ENCODE measurements at regions not wholly inside any gene's neighbourhood (a gene's known extent, or its start where the extent isn't known, plus 50 kb on each side); places are given as distances from the start of the nearest gene placed in this dataset.

- POLR2A ChIA-PET (ENCODE audit: unreplicated experiment): no interaction called here
- DNase-seq (no peak), ATAC-seq (ENCODE audit: low read depth) (no peak)
- CTCF ChIA-PET: interaction anchor here (0.7 kb wide), 1 partner anchor 92 kb away, joined by 3 read pairs; no protein-coding TSS in a partner anchor
- intact Hi-C loops (cut with micrococcal nuclease): no loop called here
- no peak overlapping the region for H3K4me3 ChIP-seq (ENCODE audit: insufficient read depth, low read depth, low read length)
- H2BK20ac ChIP-seq (ENCODE audit: low read depth, low read length): no peak overlapping the region
- no peak overlapping the region for H2BK5ac ChIP-seq (ENCODE audit: low read depth, low read length, poor library complexity, severe bottlenecking)
- H3K9me1 ChIP-seq (ENCODE audit: insufficient read depth, low read length): no peaks in the 10 kb centered on the region
- no peak overlapping the region for H2AFZ ChIP-seq (replicated peaks; ENCODE audit: low read length, poor library complexity)
- H3K9ac ChIP-seq (ENCODE audit: low read depth, low read length): no peak overlapping the region
- H2AK9ac ChIP-seq (replicated peaks; ENCODE audit: low read depth, low read length, poor library complexity): no peak overlapping the region
- H2BK120ac ChIP-seq (ENCODE audit: low read depth, low read length): no peak overlapping the region
- H3K4me1 ChIP-seq (ENCODE audit: control insufficient read depth, insufficient read depth, low read length): no peaks in the 10 kb centered on the region
- H3K9me3 ChIP-seq (ENCODE audit: control insufficient read depth, insufficient read depth, low read length): no peaks in the 10 kb centered on the region
- no peak overlapping the region for H3K14ac ChIP-seq (replicated peaks; ENCODE audit: low read depth, low read length)
- no peaks in the 10 kb centered on the region for H3K36me3 ChIP-seq (ENCODE audit: control insufficient read depth, insufficient read depth, low read length)
- H4K20me1 ChIP-seq (ENCODE audit: insufficient read depth, low read length): no peaks in the 10 kb centered on the region
- no TSS peak for BruUV-seq (replicated peaks)
- in situ Hi-C loops (cut with MboI; ENCODE audit: low sequenced_read_pairs): no loop called here
- H4K8ac ChIP-seq (ENCODE audit: low read depth in 2 of 2, low read length in 2 of 2): no peak overlapping the region
- no peak overlapping the region for H3K56ac ChIP-seq (ENCODE audit: extremely low read depth, insufficient read depth, low read length)
- H2BK15ac ChIP-seq (ENCODE audit: low read depth, low read length): no peak overlapping the region
- H3K4ac ChIP-seq (ENCODE audit: low read depth, low read length): no peak overlapping the region
- TF ChIP-seq SMC3 (IDR thresholded peaks at IDR 0.05; ENCODE audit: low read depth, low read length) (no peak), NFE2L2 (IDR thresholded peaks at IDR 0.05; ENCODE audit: low read depth, low read length) (no peak), CTCF (conservative IDR thresholded peaks at IDR 0.05; ENCODE audit: low read depth, low read length) (no peak), MXI1 (IDR thresholded peaks at IDR 0.05; ENCODE audit: borderline replicate concordance, low read depth, low read length) (no peak), MAZ (IDR thresholded peaks at IDR 0.05; ENCODE audit: borderline replicate concordance, low read depth, low read length) (no peak), RCOR1 (IDR thresholded peaks at IDR 0.05; ENCODE audit: insufficient replicate concordance, low read length) (no peak), CHD1 (IDR thresholded peaks at IDR 0.05; ENCODE audit: low read depth, low read length) (no peak), CEBPB (IDR thresholded peaks at IDR 0.05; ENCODE audit: low read depth, low read length) (no peak), FOS (IDR thresholded peaks at IDR 0.05; ENCODE audit: low read depth, low read length) (no peak), RFX5 (IDR thresholded peaks at IDR 0.05; ENCODE audit: low read depth, low read length) (no peak), RAD21 (IDR thresholded peaks at IDR 0.05; ENCODE audit: low read length) (no peak), BHLHE40 (IDR thresholded peaks at IDR 0.05; ENCODE audit: low read depth, low read length) (no peak), MAFK (IDR thresholded peaks at IDR 0.05; ENCODE audit: low read depth, low read length) (no peak), POLR2A (IDR thresholded peaks at IDR 0.05; ENCODE audit: low read depth, low read length) (no peak)
- TF ChIP-seq, protein P1, sequence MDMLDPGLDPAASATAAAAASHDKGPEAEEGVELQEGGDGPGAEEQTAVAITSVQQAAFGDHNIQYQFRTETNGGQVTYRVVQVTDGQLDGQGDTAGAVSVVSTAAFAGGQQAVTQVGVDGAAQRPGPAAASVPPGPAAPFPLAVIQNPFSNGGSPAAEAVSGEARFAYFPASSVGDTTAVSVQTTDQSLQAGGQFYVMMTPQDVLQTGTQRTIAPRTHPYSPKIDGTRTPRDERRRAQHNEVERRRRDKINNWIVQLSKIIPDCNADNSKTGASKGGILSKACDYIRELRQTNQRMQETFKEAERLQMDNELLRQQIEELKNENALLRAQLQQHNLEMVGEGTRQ (IDR thresholded peaks at IDR 0.05; ENCODE audit: low read depth, low read length): no peak
- TF ChIP-seq, protein P2, sequence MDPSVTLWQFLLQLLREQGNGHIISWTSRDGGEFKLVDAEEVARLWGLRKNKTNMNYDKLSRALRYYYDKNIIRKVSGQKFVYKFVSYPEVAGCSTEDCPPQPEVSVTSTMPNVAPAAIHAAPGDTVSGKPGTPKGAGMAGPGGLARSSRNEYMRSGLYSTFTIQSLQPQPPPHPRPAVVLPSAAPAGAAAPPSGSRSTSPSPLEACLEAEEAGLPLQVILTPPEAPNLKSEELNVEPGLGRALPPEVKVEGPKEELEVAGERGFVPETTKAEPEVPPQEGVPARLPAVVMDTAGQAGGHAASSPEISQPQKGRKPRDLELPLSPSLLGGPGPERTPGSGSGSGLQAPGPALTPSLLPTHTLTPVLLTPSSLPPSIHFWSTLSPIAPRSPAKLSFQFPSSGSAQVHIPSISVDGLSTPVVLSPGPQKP (IDR thresholded peaks at IDR 0.05; ENCODE audit: borderline replicate concordance, low read depth, low read length): no peak
- H3K27me3 ChIP-seq (ENCODE audit: control insufficient read depth, insufficient read depth, low read length): no peaks in the 10 kb centered on the region
- no peak overlapping the region for H4K5ac ChIP-seq (ENCODE audit: low read depth, low read length)
- dilution Hi-C loops (cut with HindIII; ENCODE audit: low sequenced_read_pairs, unreplicated experiment): no loop called here
- no peak overlapping the region for H3K27ac ChIP-seq (ENCODE audit: insufficient read depth, low read length)
- H4K91ac ChIP-seq (ENCODE audit: insufficient read depth, low read depth, low read length): no peak overlapping the region
- no CpG with 5 or more reads among the region's 3 CpGs for WGBS, 2 experiments (ENCODE audit: extremely low coverage in 2 of 2, insufficient read length in 1 of 2)
- no peak overlapping the region for H3K23ac ChIP-seq (ENCODE audit: low read depth, low read length)
- no peak overlapping the region for H3K18ac ChIP-seq (ENCODE audit: low read depth, low read length)
- H2AK5ac ChIP-seq (ENCODE audit: low read depth, low read length): no peak overlapping the region
- H3K79me1 ChIP-seq (ENCODE audit: low read depth in 1 of 2, low read length in 2 of 2): no peaks in the 10 kb centered on the region
- H3K4me2 ChIP-seq (ENCODE audit: low read depth, low read length): no peak overlapping the region
Observed at GRCh38 chr2:102886216-102886893, 124.5 kb downstream of the TMEM182 start.
